K562 (cell line): ENCODE measurements at regions not wholly inside any gene's neighbourhood (a gene's known extent, or its start where the extent isn't known, plus 50 kb on each side); places are given as distances from the start of the nearest gene placed in this dataset.

ENCODE experiments used
- ATAC-seq: fragments of 200-7000 bp; cut with Tn5 transposase; 3 replicates; pipeline ENCODE4 v1.9.1; 2020; ENCODE audit warnings: moderate library complexity
- BruUV-seq: library from RNA; stranded (reverse); fragments of 400-500 nt; replicated peaks from 2 replicates; lab custom pipeline; 2021; lab: Mats Ljungman, UMichigan
- CTCF ChIA-PET: fragments of 300-600 bp; formaldehyde crosslinking; extraction: SDS; loops from one replicate; lab custom pipeline; 2021; ENCODE audit warnings: low intra/inter-chr PET ratio; lab: Yijun Ruan, JAX
- POLR2A ChIA-PET: fragments of 300-600, 350-650 bp; sonication (Branson Sonifier 250); formaldehyde crosslinking; extraction: SDS; loops from one replicate; lab custom pipeline; 2021; ENCODE audit warnings: antibody characterized with exemption, inconsistent platforms; lab: Yijun Ruan, JAX
- DNase-seq, 4 experiments: peaks; one replicate each; pipeline versions ENCODE4 v3.0.0 to v3.0.0-alpha.2; 2011 to 2018; ENCODE audit warnings: low spot score in 3 of 4, mixed read lengths in 3 of 4; ENCODE audit errors: extremely low read depth in 1 of 4
- FAIRE-seq: peaks from 2 replicates; lab custom pipeline; 2011; peaks lifted over from hg19 to GRCh38; lab: Jason Lieb, UNC
- H2AFZ ChIP-seq: 2 replicates; pipeline ENCODE4 v1.6.0; 2011; ENCODE audit warnings: low read depth, low read length, control low read depth, inconsistent platforms
- H3K27ac ChIP-seq: fragments of 200-600 bp; 3 replicates; pipeline ENCODE4 v1.8.0; 2011; ENCODE audit warnings: low read depth, mild to moderate bottlenecking, control low read depth, inconsistent platforms, low read length, moderate library complexity, mixed read lengths; ENCODE audit errors: extremely low read depth
- H3K27me3 ChIP-seq, 2 experiments: fragments of 300-600 bp in 1 of 2; 2 replicates in 1 of 2; 3 replicates in 1 of 2; pipeline versions ENCODE4 v1.6.0 to v1.8.0; 2011; ENCODE audit warnings: inconsistent platforms in 2 of 2, low read length in 2 of 2, mild to moderate bottlenecking in 1 of 2, mixed read lengths in 1 of 2, moderate library complexity in 1 of 2; ENCODE audit not compliant: control insufficient read depth in 2 of 2, insufficient read depth in 2 of 2
- H3K36me3 ChIP-seq: fragments of 300-600 bp; 3 replicates; pipeline ENCODE4 v1.8.0; 2011; ENCODE audit warnings: mild to moderate bottlenecking, low read length, inconsistent platforms; ENCODE audit not compliant: control insufficient read depth, insufficient read depth
- H3K4me1 ChIP-seq, 2 experiments: fragments of 200-600 bp in 1 of 2; replicated peaks in 1 of 2; 2 replicates in 1 of 2; 3 replicates in 1 of 2; pipeline versions ENCODE4 v1.5.1 to v1.8.0; 2011; ENCODE audit warnings: inconsistent platforms in 2 of 2, low read length in 2 of 2, mild to moderate bottlenecking in 1 of 2, mixed read lengths in 1 of 2, moderate library complexity in 1 of 2; ENCODE audit not compliant: control insufficient read depth in 2 of 2, insufficient read depth in 2 of 2
- H3K4me2 ChIP-seq: 2 replicates; pipeline ENCODE4 v1.6.1; 2011; ENCODE audit warnings: low read length, control low read depth, inconsistent platforms, mixed read lengths; ENCODE audit not compliant: insufficient read depth
- H3K4me3 ChIP-seq: fragments of 200-600 bp; sonication (generic), shearing (Covaris generic); 2 replicates; pipeline ENCODE4 v1.5.1; 2016; ENCODE audit warnings: control low read depth, inconsistent platforms
- H3K79me2 ChIP-seq: fragments of 200-600 bp; 3 replicates; pipeline ENCODE4 v1.8.0; 2011; ENCODE audit warnings: low read length, inconsistent platforms; ENCODE audit not compliant: control insufficient read depth, insufficient read depth
- H3K9ac ChIP-seq, 2 experiments: 2 replicates each; pipeline versions ENCODE4 v1.6.0 to v1.6.1; 2011; ENCODE audit warnings: low read depth in 2 of 2, low read length in 2 of 2, control low read depth in 1 of 2, inconsistent platforms in 1 of 2, mild to moderate bottlenecking in 1 of 2, mixed read lengths in 1 of 2; ENCODE audit not compliant: insufficient read depth in 1 of 2
- H3K9me1 ChIP-seq: one replicate; pipeline ENCODE4 v1.6.0; 2011; ENCODE audit warnings: inconsistent platforms, mild to moderate bottlenecking, low read length, moderate library complexity; ENCODE audit not compliant: control insufficient read depth, insufficient read depth
- H3K9me3 ChIP-seq: replicated peaks from 2 replicates; pipeline ENCODE4 v1.5.1; 2011; ENCODE audit warnings: low read depth, low read length, inconsistent platforms; ENCODE audit not compliant: control insufficient read depth, insufficient read depth
- H4K20me1 ChIP-seq: replicated peaks from 2 replicates; pipeline ENCODE4 v1.6.1; 2011; ENCODE audit warnings: low read length, inconsistent platforms, mixed read lengths; ENCODE audit not compliant: control insufficient read depth, insufficient read depth
- BRD4 ChIP-seq: fragments of 200-600 bp; sonication (generic); IDR thresholded peaks from 2 replicates; pipeline ENCODE4 v1.6.1; 2017; ENCODE audit warnings: inconsistent platforms
- ELF4 ChIP-seq: fragments of 450-650 bp; formaldehyde crosslinking; IDR thresholded peaks from 2 replicates; pipeline ENCODE4 v1.4.0; 2022; ENCODE audit warnings: missing genetic modification characterization
- GATAD2A ChIP-seq: fragments of 450-650 bp; IDR thresholded peaks from 2 replicates; pipeline ENCODE4 v1.6.1; 2017
- HDAC1 ChIP-seq, 2 experiments: fragments of 450-650 bp; IDR thresholded peaks; 2 replicates each; pipeline ENCODE4 v1.6.1; 2016 to 2017; ENCODE audit warnings: inconsistent platforms in 1 of 2, mild to moderate bottlenecking in 1 of 2, moderate library complexity in 1 of 2
- HOMEZ ChIP-seq: fragments of 250-450 bp; sonication (Bioruptor Pico); IDR thresholded peaks from 2 replicates; pipeline ENCODE4 v1.4.0; 2020; ENCODE audit warnings: mild to moderate bottlenecking, moderate library complexity
- KAT8 ChIP-seq: fragments of 450-650 bp; IDR thresholded peaks from 2 replicates; pipeline ENCODE4 v1.6.1; 2016; ENCODE audit warnings: low read depth, mild to moderate bottlenecking
- KLF6 ChIP-seq: fragments of 250-450 bp; sonication (Bioruptor Pico); IDR thresholded peaks from 2 replicates; pipeline ENCODE4 v1.4.0; 2020; ENCODE audit warnings: mild to moderate bottlenecking, moderate library complexity, borderline replicate concordance
- NR2C2 ChIP-seq, 2 experiments: fragments of 200-800 bp in 1 of 2; sonication (Bioruptor generic) in 1 of 2; sonication (generic) in 1 of 2; formaldehyde crosslinking in 1 of 2; IDR thresholded peaks; 2 replicates each; pipeline versions ENCODE4 v1.6.1 to v1.8.0; 2016 to 2022; ENCODE audit warnings: mild to moderate bottlenecking in 1 of 2, missing compliant biosample characterization in 1 of 2, missing genetic modification characterization in 1 of 2, missing genetic modification reagents in 1 of 2
- NR2F6 ChIP-seq: fragments of 450-650 bp; formaldehyde crosslinking; IDR thresholded peaks from 2 replicates; pipeline ENCODE4 v1.4.0; 2020; ENCODE audit warnings: mild to moderate bottlenecking
- RBM34 ChIP-seq: fragments of 200-400 bp; formaldehyde crosslinking; IDR thresholded peaks from 2 replicates; pipeline ENCODE4 v1.6.1; 2018; ENCODE audit warnings: low read length, borderline replicate concordance; ENCODE audit not compliant: insufficient read depth
- RFX1 ChIP-seq: fragments of 450-650 bp; IDR thresholded peaks from 2 replicates; pipeline ENCODE4 v1.6.1; 2016; ENCODE audit warnings: mild to moderate bottlenecking, moderate library complexity
- SRSF7 ChIP-seq: fragments of 200-400 bp; formaldehyde crosslinking; optimal IDR thresholded peaks from 2 replicates; pipeline ENCODE3; 2017; ENCODE audit warnings: mild to moderate bottlenecking, low read depth, low read length
- TRIM24 ChIP-seq, 2 experiments: fragments of 450-650 bp; IDR thresholded peaks; 2 replicates each; pipeline ENCODE4 v1.6.1; 2016
- WGBS: fragments of 100-300 bp; shearing (Covaris generic); methylation state at CpG from one replicate; pipeline ENCODE4 v1.1.6; 2016; ENCODE audit warnings: low coverage, mixed read lengths; ENCODE audit not compliant: insufficient coverage; ENCODE audit errors: missing lambda C conversion rate; 5-methylcytosine and 5-hydroxymethylcytosine counted together
- in situ Hi-C: fragments of 300-500 bp; cut with MboI; formaldehyde crosslinking; loops from 4 replicates; pipeline ENCODE4 v1.15.0; 2018; ENCODE audit warnings: inconsistent platforms, mixed read lengths
- intact Hi-C: fragments of 100-400 bp; cut with micrococcal nuclease; formaldehyde crosslinking; loops from 2 replicates; pipeline ENCODE4 v1.14.2; 2022
- TF ChIP-seq, protein P1 (sequence below): fragments of 250-450 bp; sonication (Bioruptor Pico); IDR thresholded peaks from 2 replicates; pipeline ENCODE4 v1.5.0; 2022; ENCODE audit warnings: mild to moderate bottlenecking
- TF ChIP-seq, protein P2 (sequence below): fragments of 250-450 bp; sonication (Bioruptor Pico); IDR thresholded peaks from 2 replicates; pipeline ENCODE4 v1.5.1; 2021; ENCODE audit warnings: mild to moderate bottlenecking

DNA sequence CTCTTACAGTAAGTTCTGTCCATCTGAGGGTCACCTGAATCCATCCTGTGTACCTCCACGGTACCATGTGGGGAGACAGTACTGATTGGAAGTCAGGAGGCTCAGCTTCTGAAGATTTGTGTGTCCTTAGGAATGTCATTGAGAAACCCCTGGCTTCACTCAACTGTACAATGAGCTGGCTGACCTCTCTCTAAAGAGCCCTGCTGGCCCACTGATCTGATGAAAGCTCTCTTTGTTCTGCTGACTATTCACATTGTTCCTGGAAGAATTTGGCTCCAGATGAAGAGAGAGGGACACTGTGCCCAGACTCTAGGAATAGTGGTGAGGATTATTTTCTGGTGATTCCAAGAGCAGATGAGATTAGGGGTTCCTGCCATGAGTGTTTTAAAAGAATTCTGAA lies 141.2 kb downstream of the LURAP1L start (continued):
- TF ChIP-seq HOMEZ (CRISPR knock-in tag) = no peak

GRCh38 chr9:12920437-12920836 lies 145.6 kb downstream of the LURAP1L start:
- no peak for ATAC-seq

More at GRCh38 chr9:12920437-12920836, 145.6 kb downstream of the LURAP1L start:
- Histone ChIP-seq H3K27ac (no peak overlapping the region), H3K79me2 (no peaks in the 10 kb centered on the region), H3K36me3 (no peaks in the 10 kb centered on the region), H3K4me1 (no peaks in the 10 kb centered on the region), H3K9ac (no peak overlapping the region), H3K9me1 (no peaks in the 10 kb centered on the region), H3K4me3 (no peak overlapping the region), H2AFZ (no peak overlapping the region), H3K27me3 (no peaks in the 10 kb centered on the region), H3K4me2 (no peak overlapping the region), H3K9me3 (no peaks in the 10 kb centered on the region), H4K20me1 (no peaks in the 10 kb centered on the region)
- DNase-seq = no peak
- 0% methylated on average over 2 of the region's 2 CpGs for WGBS
- ChIA-PET CTCF (no interaction called here), POLR2A (no interaction called here)
- in situ Hi-C loops = no loop called here
- no TSS peak for BruUV-seq
- intact Hi-C loops = no loop called here
- TF ChIP-seq RFX1 = no peak
- no peak for TF ChIP-seq KLF6 (CRISPR knock-in tag)
- no peak for TF ChIP-seq KAT8
- no peak for TF ChIP-seq NR2F6 (CRISPR knock-in tag)
- TF ChIP-seq NR2C2 (CRISPR knock-in tag; IDR thresholded peaks at IDR 0.05) = no peak
- no peak for TF ChIP-seq NR2C2 (tag; IDR thresholded peaks at IDR 0.05)
- TF ChIP-seq RBM34 = no peak
- no peak for TF ChIP-seq ELF4 (CRISPR knock-in tag)
- TF ChIP-seq HDAC1 (IDR thresholded peaks at IDR 0.05) = no peak
- TF ChIP-seq GATAD2A = no peak
- TF ChIP-seq BRD4 = no peak
- TF ChIP-seq, protein P1, sequence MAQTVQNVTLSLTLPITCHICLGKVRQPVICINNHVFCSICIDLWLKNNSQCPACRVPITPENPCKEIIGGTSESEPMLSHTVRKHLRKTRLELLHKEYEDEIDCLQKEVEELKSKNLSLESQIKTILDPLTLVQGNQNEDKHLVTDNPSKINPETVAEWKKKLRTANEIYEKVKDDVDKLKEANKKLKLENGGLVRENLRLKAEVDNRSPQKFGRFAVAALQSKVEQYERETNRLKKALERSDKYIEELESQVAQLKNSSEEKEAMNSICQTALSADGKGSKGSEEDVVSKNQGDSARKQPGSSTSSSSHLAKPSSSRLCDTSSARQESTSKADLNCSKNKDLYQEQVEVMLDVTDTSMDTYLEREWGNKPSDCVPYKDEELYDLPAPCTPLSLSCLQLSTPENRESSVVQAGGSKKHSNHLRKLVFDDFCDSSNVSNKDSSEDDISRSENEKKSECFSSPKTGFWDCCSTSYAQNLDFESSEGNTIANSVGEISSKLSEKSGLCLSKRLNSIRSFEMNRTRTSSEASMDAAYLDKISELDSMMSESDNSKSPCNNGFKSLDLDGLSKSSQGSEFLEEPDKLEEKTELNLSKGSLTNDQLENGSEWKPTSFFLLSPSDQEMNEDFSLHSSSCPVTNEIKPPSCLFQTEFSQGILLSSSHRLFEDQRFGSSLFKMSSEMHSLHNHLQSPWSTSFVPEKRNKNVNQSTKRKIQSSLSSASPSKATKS (CRISPR knock-in tag) = no peak
- no peak for TF ChIP-seq TRIM24 (IDR thresholded peaks at IDR 0.05)
- TF ChIP-seq, protein P2, sequence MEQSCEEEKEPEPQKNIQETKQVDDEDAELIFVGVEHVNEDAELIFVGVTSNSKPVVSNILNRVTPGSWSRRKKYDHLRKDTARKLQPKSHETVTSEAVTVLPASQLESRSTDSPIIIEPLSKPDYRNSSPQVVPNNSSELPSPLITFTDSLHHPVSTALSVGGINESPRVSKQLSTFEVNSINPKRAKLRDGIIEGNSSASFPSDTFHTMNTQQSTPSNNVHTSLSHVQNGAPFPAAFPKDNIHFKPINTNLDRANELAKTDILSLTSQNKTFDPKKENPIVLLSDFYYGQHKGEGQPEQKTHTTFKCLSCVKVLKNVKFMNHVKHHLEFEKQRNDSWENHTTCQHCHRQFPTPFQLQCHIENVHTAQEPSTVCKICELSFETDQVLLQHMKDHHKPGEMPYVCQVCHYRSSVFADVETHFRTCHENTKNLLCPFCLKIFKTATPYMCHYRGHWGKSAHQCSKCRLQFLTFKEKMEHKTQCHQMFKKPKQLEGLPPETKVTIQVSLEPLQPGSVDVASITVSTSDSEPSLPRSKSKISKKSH (CRISPR knock-in tag) = no peak
- TF ChIP-seq SRSF7 = no peak
- no peak for FAIRE-seq
